NT2/D1 (cell line): ENCODE measurements at regions not wholly inside any gene's neighbourhood (a gene's known extent, or its start where the extent isn't known, plus 50 kb on each side); places are given as distances from the start of the nearest gene placed in this dataset.

Experiments used
- DNase-seq: peaks from one replicate; pipeline ENCODE4 v3.0.0-alpha.2; 2011; ENCODE audit warnings: low read depth, low spot score
- H3K27me3 ChIP-seq: 2 replicates; pipeline ENCODE4 v1.6.0; 2011; ENCODE audit warnings: mild to moderate bottlenecking; ENCODE audit not compliant: insufficient read length, insufficient read depth
- H3K36me3 ChIP-seq: 2 replicates; pipeline ENCODE4 v1.6.1; 2011; ENCODE audit warnings: mild to moderate bottlenecking, low read length, mixed read lengths; ENCODE audit not compliant: insufficient read depth, insufficient read length
- H3K4me1 ChIP-seq: 2 replicates; pipeline ENCODE4 v1.5.1; 2011; ENCODE audit not compliant: insufficient read depth, insufficient read length
- H3K4me3 ChIP-seq: 2 replicates; pipeline ENCODE4 v1.5.1; 2011; ENCODE audit warnings: low read depth; ENCODE audit not compliant: insufficient read length
- H3K9ac ChIP-seq: 2 replicates; pipeline ENCODE4 v1.6.0; 2011; ENCODE audit warnings: low read depth; ENCODE audit not compliant: insufficient read length
- H3K9me3 ChIP-seq: 2 replicates; pipeline ENCODE4 v1.5.1; 2011; ENCODE audit warnings: mild to moderate bottlenecking, low read length; ENCODE audit not compliant: insufficient read depth
- SUZ12 ChIP-seq: IDR thresholded peaks from 2 replicates; pipeline ENCODE4 v1.6.1; 2011; ENCODE audit not compliant: insufficient read length, insufficient read depth; ENCODE audit errors: extremely low read depth
- YY1 ChIP-seq: IDR thresholded peaks from 2 replicates; pipeline ENCODE4 v1.6.1; 2011; ENCODE audit not compliant: insufficient read length, insufficient read depth
- ZNF274 ChIP-seq: IDR thresholded peaks from 2 replicates; pipeline ENCODE4 v1.6.1; 2011; ENCODE audit warnings: mild to moderate bottlenecking, low read depth, low read length

- TF ChIP-seq ZNF274 (no peak), SUZ12 (no peak), YY1 (no peak)
- H3K27me3 ChIP-seq, result no peaks in the 10 kb centered on the region
- H3K9ac ChIP-seq, result no peak overlapping the region
- no peak overlapping the region for H3K4me3 ChIP-seq
- no peak for DNase-seq
- no peaks in the 10 kb centered on the region for H3K4me1 ChIP-seq
- no peaks in the 10 kb centered on the region for H3K9me3 ChIP-seq
- H3K36me3 ChIP-seq, result no peaks in the 10 kb centered on the region
These were observed 326.8 kb downstream of the MFSD1 start for GRCh38 chr3:159128628-159129027.

DNA sequence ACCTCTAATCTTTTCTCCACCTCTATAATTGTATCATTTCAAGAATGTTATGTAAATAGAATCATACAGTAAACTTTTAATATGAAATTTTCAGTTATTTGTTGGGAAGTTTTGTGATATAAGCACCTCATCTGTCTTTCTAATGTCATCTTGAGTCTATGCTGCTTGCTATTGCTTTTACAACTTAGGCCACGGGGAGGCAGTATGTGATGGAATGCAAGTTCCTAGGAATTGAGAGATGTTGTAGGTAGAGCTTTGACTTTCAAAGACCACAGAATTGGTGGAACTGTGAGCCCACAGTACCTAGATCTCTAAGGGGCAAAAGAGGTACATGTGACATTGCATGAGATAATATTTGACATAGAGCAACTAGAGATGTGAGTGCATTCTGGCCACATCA lies 328.3 kb downstream of the MFSD1 start:
- no peaks in the 10 kb centered on the region for H3K9me3 ChIP-seq
- TF ChIP-seq SUZ12, result no peak
- TF ChIP-seq YY1, result no peak
- no peak for TF ChIP-seq ZNF274
- DNase-seq, result peak; percentile 15

GRCh38 chr3:159131376-159131775 lies 329.5 kb downstream of the MFSD1 start:
- Histone ChIP-seq H3K36me3 (no peaks in the 10 kb centered on the region), H3K4me3 (no peak overlapping the region), H3K4me1 (no peaks in the 10 kb centered on the region), H3K9me3 (no peaks in the 10 kb centered on the region), H3K9ac (no peak overlapping the region), H3K27me3 (no peaks in the 10 kb centered on the region)
- DNase-seq, result no peak
- TF ChIP-seq SUZ12, result no peak
- TF ChIP-seq YY1, result no peak
- TF ChIP-seq ZNF274, result no peak

More for the DNA sequence above, 328.3 kb downstream of the MFSD1 start:
- H3K4me3 ChIP-seq, result no peak overlapping the region
- H3K4me1 ChIP-seq, result no peaks in the 10 kb centered on the region
- no peak overlapping the region for H3K9ac ChIP-seq
- no peaks in the 10 kb centered on the region for H3K36me3 ChIP-seq
- no peaks in the 10 kb centered on the region for H3K27me3 ChIP-seq

- no peaks in the 10 kb centered on the region for H3K9me3 ChIP-seq
- H3K4me3 ChIP-seq, result no peak overlapping the region
- H3K9ac ChIP-seq, result no peak overlapping the region
- TF ChIP-seq SUZ12, result no peak
- TF ChIP-seq ZNF274, result no peak
- no peak for TF ChIP-seq YY1
- H3K36me3 ChIP-seq, result no peaks in the 10 kb centered on the region
- no peaks in the 10 kb centered on the region for H3K4me1 ChIP-seq
- H3K27me3 ChIP-seq, result no peaks in the 10 kb centered on the region
- no peak for DNase-seq
These were observed 336.1 kb downstream of the MFSD1 start for GRCh38 chr3:159137949-159138348.

GRCh38 chr3:159139326-159139725 lies 337.5 kb downstream of the MFSD1 start:
- H3K9ac ChIP-seq, result no peak overlapping the region
- H3K9me3 ChIP-seq, result no peaks in the 10 kb centered on the region
- H3K27me3 ChIP-seq, result no peaks in the 10 kb centered on the region
- no peaks in the 10 kb centered on the region for H3K36me3 ChIP-seq
- no peaks in the 10 kb centered on the region for H3K4me1 ChIP-seq
- DNase-seq, result no peak
- no peak overlapping the region for H3K4me3 ChIP-seq
- TF ChIP-seq ZNF274, result no peak
- no peak for TF ChIP-seq YY1
- TF ChIP-seq SUZ12, result no peak

- DNase-seq, result no peak
- no peak overlapping the region for H3K4me3 ChIP-seq
- H3K9me3 ChIP-seq, result no peaks in the 10 kb centered on the region
- no peaks in the 10 kb centered on the region for H3K4me1 ChIP-seq
- TF ChIP-seq ZNF274, result no peak
- no peak for TF ChIP-seq YY1
- TF ChIP-seq SUZ12, result no peak
- H3K9ac ChIP-seq, result no peak overlapping the region
- no peaks in the 10 kb centered on the region for H3K36me3 ChIP-seq
- H3K27me3 ChIP-seq, result no peaks in the 10 kb centered on the region
These were observed 342.6 kb downstream of the MFSD1 start for GRCh38 chr3:159144472-159144871.

GRCh38 chr3:159144891-159145290 lies 343.0 kb downstream of the MFSD1 start:
- Histone ChIP-seq H3K9me3 (no peaks in the 10 kb centered on the region), H3K27me3 (no peaks in the 10 kb centered on the region), H3K4me1 (no peaks in the 10 kb centered on the region), H3K9ac (no peak overlapping the region), H3K36me3 (no peaks in the 10 kb centered on the region), H3K4me3 (no peak overlapping the region)
- DNase-seq, result no peak
- no peak for TF ChIP-seq SUZ12
- no peak for TF ChIP-seq ZNF274
- no peak for TF ChIP-seq YY1
